IgD-negative memory B cell (primary cell): ENCODE measurements at regions not wholly inside any gene's neighbourhood (a gene's known extent, or its start where the extent isn't known, plus 50 kb on each side); places are given as distances from the start of the nearest gene placed in this dataset.

ENCODE experiments used
- H3K27ac Mint-ChIP-seq, 3 donors: one replicate each; pipeline ENCODE4 v1.8.0; 2020 to 2022; ENCODE audit warnings: mild to moderate bottlenecking in 3 of 3, mixed read lengths in 3 of 3, moderate library complexity in 1 of 3
- H3K27me3 Mint-ChIP-seq: one replicate; pipeline ENCODE4 v1.8.0; 2021; ENCODE audit warnings: mixed read lengths
- H3K36me3 Mint-ChIP-seq: one replicate; pipeline ENCODE4 v1.8.0; 2020; ENCODE audit warnings: mild to moderate bottlenecking, mixed read lengths
- H3K4me1 Mint-ChIP-seq, 3 donors: one replicate each; pipeline ENCODE4 v1.8.0; 2020 to 2022; ENCODE audit warnings: mixed read lengths in 3 of 3, mild to moderate bottlenecking in 1 of 3
- H3K4me3 Mint-ChIP-seq, 4 donors: one replicate each; pipeline ENCODE4 v1.8.0; 2020 to 2022; ENCODE audit warnings: mild to moderate bottlenecking in 4 of 4, mixed read lengths in 4 of 4, moderate library complexity in 3 of 4
- H3K9me3 Mint-ChIP-seq, 3 donors: one replicate each; pipeline ENCODE4 v1.8.0; 2020 to 2021; ENCODE audit warnings: mixed read lengths in 3 of 3, mild to moderate bottlenecking in 1 of 3

DNA sequence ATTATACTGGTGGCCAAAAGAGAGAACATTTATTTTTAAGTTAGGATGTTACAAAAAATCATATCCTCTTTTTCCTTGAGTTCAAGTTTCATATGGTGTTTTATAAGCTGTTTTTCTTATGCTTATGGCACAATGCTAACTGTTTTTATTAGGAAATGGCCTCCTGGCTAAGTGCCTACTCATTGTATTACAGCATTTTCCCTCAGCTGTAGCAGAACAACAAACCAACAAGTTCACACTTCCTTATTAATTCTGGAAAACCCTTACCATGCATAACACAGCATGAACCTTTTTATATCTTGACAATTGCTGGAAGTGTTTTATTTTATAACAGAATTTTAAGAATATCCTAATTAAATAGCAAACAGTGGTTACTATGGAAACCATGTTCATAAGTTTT, 165.8 kb downstream of the GASK1B start:
- Mint-ChIP-seq H3K27ac (no peak overlapping the region), H3K27me3 (no peaks in the 10 kb centered on the region), H3K36me3 (no peaks in the 10 kb centered on the region), H3K9me3 (peaks cover 0 to 3% (median 1%) of the 10 kb centered on the region in 3 donors), H3K4me3 (no peak overlapping the region), H3K4me1 (no peaks in the 10 kb centered on the region)

DNA sequence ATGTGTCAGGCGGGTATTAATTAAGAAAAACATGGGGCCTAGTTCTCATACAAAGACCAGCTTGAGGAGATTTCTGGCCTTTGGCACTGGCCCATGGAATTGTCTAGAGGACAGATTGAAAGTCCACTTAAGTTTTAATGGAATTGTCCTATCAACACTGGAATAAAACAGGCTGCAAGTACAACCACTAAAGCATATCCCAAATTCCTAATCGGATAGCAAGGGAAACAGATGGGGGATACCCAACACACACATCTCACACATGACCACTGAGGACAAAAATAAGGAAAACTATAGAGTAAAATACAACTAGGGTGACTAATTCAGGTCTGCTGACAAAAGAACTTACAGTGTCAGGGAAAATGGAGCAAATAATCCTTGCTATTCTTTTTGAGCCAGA, 167.8 kb downstream of the GASK1B start:
- H3K4me1 Mint-ChIP-seq: no peaks in the 10 kb centered on the region
- no peaks in the 10 kb centered on the region for H3K27me3 Mint-ChIP-seq
- no peak overlapping the region for H3K4me3 Mint-ChIP-seq
- H3K27ac Mint-ChIP-seq: no peak overlapping the region
- peaks cover 0 to 3% (median 1%) of the 10 kb centered on the region in 3 donors for H3K9me3 Mint-ChIP-seq
- H3K36me3 Mint-ChIP-seq: no peaks in the 10 kb centered on the region

DNA sequence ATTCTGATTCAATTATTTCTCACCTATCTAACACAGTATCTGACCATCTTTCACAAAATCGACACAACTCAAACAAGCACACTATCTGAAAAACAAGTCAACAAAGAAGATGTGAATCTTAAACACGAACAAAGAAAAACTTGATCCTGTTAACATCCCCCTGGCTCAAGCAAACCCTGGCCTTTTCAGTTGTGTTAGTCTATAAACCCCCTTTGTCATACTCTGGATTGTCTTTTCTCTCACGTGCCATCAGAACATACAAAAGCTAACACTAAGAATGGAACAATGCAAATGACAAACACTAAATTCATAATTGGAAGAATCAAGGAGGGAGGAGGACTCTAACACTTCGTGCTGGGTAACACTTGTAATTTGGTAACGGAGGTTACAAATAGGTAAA, 168.7 kb downstream of the GASK1B start:
- H3K27me3 Mint-ChIP-seq: no peaks in the 10 kb centered on the region
- H3K4me3 Mint-ChIP-seq: no peak overlapping the region
- H3K4me1 Mint-ChIP-seq: no peaks in the 10 kb centered on the region
- peaks cover 0 to 3% (median 1%) of the 10 kb centered on the region in 3 donors for H3K9me3 Mint-ChIP-seq
- H3K27ac Mint-ChIP-seq: no peak overlapping the region
- H3K36me3 Mint-ChIP-seq: no peaks in the 10 kb centered on the region

DNA sequence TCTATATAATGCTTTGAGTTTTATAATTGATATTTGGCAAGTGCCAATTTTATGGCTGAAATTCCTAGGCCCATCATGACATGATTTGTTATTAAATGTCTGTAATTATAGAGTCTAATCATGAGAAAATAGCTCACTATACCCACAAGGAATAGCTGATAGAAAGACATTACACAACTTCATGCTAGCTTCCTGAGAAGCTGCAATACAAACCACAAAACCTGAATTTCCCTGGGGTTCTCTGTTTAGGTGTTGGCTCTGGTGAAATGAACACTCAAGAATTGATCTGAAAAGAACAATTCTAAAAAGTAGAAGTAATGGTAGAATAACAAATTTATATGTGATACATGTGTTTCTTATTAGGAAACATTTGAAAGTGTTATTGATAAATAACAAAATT, 169.6 kb downstream of the GASK1B start:
- Mint-ChIP-seq H3K27me3 (no peaks in the 10 kb centered on the region), H3K9me3 (no peaks in the 10 kb centered on the region), H3K27ac (no peak overlapping the region), H3K4me3 (no peak overlapping the region), H3K36me3 (no peaks in the 10 kb centered on the region), H3K4me1 (no peaks in the 10 kb centered on the region)

DNA sequence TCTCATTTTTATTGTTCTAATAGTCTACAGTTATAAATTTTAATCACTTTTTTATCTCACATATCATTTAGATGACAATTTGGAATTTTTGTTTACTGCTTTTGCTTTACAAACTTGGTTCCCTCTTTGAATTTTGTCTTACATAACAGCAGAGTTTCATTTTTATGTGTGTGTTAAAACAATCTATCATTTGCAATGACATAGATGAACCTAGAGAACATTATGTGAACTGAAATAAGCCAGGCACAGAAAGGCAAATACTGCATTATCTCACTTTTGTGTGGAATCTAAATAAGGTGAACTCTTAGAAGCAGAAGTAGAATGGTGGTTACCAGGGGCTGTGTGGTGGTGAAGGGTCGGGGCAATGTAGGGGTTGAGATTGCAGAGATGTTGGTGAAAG, 170.7 kb downstream of the GASK1B start:
- Mint-ChIP-seq H3K4me1 (no peaks in the 10 kb centered on the region), H3K9me3 (no peaks in the 10 kb centered on the region), H3K27me3 (no peaks in the 10 kb centered on the region), H3K36me3 (no peaks in the 10 kb centered on the region), H3K27ac (no peak overlapping the region), H3K4me3 (no peak overlapping the region)

DNA sequence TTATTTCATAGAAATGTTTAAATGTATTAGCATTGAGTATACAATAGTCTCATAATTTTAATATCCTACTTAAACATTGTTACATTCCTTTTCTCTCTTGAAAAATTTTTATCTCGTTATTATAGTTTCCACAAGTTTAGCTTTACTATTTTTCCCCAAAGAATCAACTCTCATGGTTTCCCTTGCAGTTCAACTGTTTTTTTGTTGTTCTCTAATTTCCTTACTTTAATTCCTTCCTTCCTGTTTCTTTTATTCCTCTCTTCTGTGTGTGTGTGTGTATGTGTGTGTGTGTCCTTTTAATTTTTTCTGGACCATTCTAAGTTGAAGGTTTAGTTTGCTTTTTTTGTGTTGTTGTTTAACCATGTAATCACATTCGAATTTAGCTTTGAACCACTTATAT, 171.1 kb downstream of the GASK1B start:
- no peaks in the 10 kb centered on the region for H3K36me3 Mint-ChIP-seq
- H3K9me3 Mint-ChIP-seq: no peaks in the 10 kb centered on the region
- no peaks in the 10 kb centered on the region for H3K4me1 Mint-ChIP-seq
- no peak overlapping the region for H3K27ac Mint-ChIP-seq
- H3K4me3 Mint-ChIP-seq: no peak overlapping the region
- H3K27me3 Mint-ChIP-seq: no peaks in the 10 kb centered on the region

DNA sequence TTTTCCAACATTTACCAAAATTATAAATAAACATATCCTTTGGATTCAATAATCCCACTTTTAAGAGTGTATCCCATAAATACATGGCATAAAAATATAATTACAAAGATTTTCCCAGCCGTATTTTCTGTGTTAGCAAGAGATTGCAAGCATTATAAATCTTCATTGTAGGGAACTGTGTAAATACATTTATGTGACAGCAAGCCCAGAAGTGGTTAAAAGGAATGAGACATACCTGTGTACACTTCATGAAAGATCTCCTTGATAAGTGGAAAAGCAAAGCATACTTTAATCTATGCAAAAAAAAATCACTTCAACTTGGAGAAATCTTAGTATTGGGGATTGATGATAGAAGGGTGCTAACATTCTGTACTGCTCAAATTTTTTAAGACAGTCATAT, 173.1 kb downstream of the GASK1B start:
- no peaks in the 10 kb centered on the region for H3K9me3 Mint-ChIP-seq
- H3K36me3 Mint-ChIP-seq: no peaks in the 10 kb centered on the region
- H3K27ac Mint-ChIP-seq: no peak overlapping the region
- no peaks in the 10 kb centered on the region for H3K27me3 Mint-ChIP-seq
- no peak overlapping the region for H3K4me3 Mint-ChIP-seq
- no peaks in the 10 kb centered on the region for H3K4me1 Mint-ChIP-seq

DNA sequence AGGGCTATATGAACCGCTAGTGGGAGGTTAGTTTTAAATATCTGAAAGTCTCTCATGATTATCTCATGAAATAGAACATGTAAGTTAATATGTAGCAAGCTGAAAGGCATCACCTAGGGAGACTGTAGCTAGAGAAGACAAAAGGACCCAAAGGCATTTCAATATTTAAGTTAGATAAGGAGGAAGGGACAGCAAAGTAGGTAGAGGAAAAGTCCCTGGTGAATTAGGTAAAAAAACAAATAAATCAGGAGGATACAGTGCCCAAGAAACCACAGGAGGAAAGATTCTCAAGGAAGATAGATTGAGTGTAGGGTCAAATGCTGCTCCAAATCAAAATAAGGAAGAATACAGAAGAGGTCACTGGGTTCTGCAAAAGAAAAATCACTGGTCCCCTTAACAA, 175.5 kb downstream of the GASK1B start:
- Mint-ChIP-seq H3K4me3 (no peak overlapping the region), H3K4me1 (no peaks in the 10 kb centered on the region), H3K36me3 (no peaks in the 10 kb centered on the region)

DNA sequence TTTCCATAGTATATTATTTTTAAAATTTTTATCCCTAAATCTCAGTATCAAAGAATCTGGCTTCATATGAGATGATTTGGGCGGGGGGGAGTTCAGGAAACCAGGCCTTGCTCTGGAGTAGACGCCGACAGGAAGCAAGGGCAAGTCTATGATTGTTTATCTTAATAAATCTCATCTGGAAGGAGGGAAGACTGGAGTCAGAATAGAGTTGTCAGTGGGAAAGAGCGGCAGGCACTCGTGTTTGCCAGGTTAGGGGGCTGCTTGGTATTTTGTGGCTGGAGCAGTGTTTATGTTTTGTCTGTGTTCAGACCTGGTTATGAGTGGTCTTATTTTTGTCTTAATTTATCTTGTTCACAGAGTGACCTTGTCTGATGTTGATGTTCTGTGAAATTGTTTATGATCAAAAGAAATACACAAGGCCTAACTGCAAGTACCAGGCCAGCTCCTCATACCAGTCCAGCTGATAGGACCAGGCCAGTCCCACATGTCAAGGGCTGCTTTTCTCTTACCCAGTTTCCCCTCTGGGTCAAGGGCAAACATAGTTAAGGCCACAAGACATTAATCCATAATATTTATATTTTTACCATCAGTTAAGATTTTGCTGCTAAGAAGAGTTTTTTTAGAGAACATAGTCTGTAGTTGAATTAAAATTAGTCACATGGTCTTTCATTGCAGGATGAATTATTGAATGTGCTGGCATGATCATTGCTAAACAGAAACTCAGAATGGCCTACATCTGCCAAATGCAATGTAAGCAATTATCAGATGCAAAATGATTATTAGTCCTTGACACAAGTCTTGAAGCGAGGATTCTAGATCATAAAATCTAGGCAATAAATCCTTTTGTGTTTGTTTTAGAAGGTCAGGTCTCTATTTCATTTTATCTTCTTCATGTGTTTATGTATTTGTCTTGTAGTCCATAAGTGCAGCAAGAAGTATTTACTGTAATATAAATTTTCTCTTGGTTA, 176.5 kb downstream of the GASK1B start:
- no peak overlapping the region for H3K27ac Mint-ChIP-seq
- no peak overlapping the region for H3K4me3 Mint-ChIP-seq
- no peaks in the 10 kb centered on the region for H3K4me1 Mint-ChIP-seq
- H3K27me3 Mint-ChIP-seq: no peaks in the 10 kb centered on the region
- no peaks in the 10 kb centered on the region for H3K9me3 Mint-ChIP-seq
- H3K36me3 Mint-ChIP-seq: no peaks in the 10 kb centered on the region

More for the DNA sequence above, 175.5 kb downstream of the GASK1B start:
- no peaks in the 10 kb centered on the region for H3K9me3 Mint-ChIP-seq
- peak overlapping the region in 1 of 3 donors; percentile 51 for H3K27ac Mint-ChIP-seq
- H3K27me3 Mint-ChIP-seq: no peaks in the 10 kb centered on the region

DNA sequence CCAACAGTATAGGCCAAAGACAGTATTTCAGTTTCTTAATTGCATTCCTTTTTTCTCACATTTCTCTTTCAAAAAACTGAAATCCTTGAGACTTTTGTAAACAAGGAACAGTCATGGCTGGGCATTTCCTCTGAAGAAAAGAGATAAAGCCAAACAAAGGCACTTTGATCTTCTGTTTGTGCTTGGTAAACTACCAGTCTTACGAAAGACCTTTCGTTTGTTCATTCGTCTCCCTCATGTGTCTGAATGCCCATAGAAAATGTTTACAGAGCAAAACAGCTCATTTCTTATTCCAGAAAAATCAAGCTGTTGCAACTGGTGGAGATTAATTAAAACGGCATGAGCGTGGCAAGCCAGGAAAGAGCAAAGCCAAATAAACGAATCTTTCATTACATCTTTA, 178.0 kb downstream of the GASK1B start:
- no peaks in the 10 kb centered on the region for H3K36me3 Mint-ChIP-seq
- no peaks in the 10 kb centered on the region for H3K4me1 Mint-ChIP-seq
- H3K27me3 Mint-ChIP-seq: no peaks in the 10 kb centered on the region
- H3K4me3 Mint-ChIP-seq: no peak overlapping the region
- H3K27ac Mint-ChIP-seq: no peak overlapping the region
- no peaks in the 10 kb centered on the region for H3K9me3 Mint-ChIP-seq

DNA sequence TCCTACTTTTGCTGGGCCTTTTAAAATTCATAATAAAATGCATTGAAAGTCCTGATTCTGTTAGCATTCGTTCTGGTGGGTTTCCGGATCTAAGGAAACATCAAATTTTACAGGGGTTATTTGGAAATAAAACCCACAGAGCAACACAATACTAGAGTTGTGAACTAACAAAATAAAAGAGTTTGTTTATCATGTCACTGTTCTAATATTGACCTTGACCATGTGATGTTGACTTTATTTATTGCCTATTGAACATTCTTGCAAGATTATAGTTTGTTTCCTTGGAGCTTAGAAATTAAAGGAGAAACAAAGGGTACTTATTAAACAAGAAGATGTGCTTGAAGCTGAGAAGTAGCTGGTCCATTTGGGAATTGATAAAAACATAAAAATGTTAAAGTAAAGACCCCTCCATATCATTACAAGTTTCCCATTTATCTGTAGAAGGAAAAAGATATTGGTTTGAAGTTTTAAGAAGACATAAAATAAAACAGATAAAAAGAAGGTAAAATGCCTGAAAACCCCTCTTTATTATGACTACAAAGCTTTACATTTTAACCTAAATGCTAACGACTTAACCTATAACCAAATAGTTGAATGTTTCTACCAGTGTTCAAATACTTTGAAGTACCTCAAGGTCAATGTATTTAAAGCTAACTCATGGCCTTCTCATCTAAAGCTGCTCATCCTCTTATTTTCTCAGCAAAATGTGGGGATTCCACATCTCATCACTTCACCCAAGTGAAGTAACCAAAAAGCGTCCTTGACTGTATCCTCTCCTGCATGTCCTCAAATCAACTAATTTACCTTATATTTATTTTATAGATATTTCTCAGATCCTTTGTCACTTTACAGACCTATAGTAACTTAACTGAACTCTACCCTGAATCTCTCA, 179.6 kb downstream of the GASK1B start:
- Mint-ChIP-seq H3K4me3 (no peak overlapping the region), H3K27me3 (no peaks in the 10 kb centered on the region), H3K9me3 (no peaks in the 10 kb centered on the region), H3K36me3 (no peaks in the 10 kb centered on the region), H3K4me1 (no peaks in the 10 kb centered on the region), H3K27ac (no peak overlapping the region)

DNA sequence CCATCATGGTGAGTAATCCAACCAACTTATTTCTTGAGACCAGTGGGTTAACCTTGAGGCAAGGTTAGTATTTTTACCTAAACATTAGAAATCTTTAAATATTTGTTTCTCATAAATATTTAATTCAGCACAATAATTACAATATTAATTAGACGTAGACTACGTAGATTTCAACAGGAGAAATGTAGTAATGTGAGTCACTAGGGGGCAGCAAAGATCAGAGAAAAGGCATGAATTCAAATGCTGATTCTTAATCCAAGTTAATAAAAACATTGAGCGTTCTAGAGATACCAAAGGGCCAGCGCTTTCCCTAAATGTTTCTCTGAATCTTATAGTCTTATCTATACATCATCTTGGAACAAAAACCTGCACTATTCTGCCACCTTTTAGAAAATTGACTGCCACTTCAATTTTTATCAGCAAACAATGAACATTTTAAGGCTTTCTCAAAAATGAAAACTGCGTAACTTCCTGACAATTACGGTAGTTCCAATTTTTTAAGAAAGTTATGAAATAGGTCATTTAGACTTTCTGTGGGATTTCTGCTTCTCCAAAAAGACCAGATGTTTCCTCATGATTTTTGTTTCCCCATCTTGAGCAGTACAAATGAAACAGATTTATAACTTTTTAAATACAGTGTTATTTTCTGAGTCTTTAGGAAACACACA, 180.7 kb downstream of the GASK1B start:
- no peaks in the 10 kb centered on the region for H3K9me3 Mint-ChIP-seq
- H3K27me3 Mint-ChIP-seq: no peaks in the 10 kb centered on the region
- no peaks in the 10 kb centered on the region for H3K36me3 Mint-ChIP-seq

DNA sequence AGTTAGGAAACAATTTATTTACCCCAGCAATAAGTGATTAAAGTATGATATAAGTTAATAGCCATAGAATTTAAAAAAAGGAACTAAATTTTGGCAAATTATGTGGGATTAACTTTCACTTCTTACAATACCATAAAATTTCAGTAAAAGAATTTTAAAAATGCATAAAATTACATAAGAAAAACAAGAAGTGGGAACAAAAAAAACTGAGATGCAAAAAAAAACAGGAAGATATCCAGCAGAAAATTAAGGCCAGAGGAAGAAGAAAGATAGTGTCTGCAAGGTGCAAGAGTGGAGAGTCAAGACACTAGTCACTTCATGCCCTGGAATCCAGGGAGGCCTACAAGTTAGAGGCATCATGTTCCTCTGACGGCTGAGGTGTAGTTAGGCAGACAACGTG, 184.2 kb downstream of the GASK1B start:
- H3K4me1 Mint-ChIP-seq: no peaks in the 10 kb centered on the region
- H3K27ac Mint-ChIP-seq: no peak overlapping the region
- peaks cover 0 to 3% (median 0%) of the 10 kb centered on the region in 3 donors for H3K9me3 Mint-ChIP-seq
- no peaks in the 10 kb centered on the region for H3K27me3 Mint-ChIP-seq
- H3K36me3 Mint-ChIP-seq: no peaks in the 10 kb centered on the region
- H3K4me3 Mint-ChIP-seq: no peak overlapping the region

More for the DNA sequence above, 180.7 kb downstream of the GASK1B start:
- Mint-ChIP-seq H3K4me1 (no peaks in the 10 kb centered on the region), H3K4me3 (no peak overlapping the region), H3K27ac (no peak overlapping the region)

DNA sequence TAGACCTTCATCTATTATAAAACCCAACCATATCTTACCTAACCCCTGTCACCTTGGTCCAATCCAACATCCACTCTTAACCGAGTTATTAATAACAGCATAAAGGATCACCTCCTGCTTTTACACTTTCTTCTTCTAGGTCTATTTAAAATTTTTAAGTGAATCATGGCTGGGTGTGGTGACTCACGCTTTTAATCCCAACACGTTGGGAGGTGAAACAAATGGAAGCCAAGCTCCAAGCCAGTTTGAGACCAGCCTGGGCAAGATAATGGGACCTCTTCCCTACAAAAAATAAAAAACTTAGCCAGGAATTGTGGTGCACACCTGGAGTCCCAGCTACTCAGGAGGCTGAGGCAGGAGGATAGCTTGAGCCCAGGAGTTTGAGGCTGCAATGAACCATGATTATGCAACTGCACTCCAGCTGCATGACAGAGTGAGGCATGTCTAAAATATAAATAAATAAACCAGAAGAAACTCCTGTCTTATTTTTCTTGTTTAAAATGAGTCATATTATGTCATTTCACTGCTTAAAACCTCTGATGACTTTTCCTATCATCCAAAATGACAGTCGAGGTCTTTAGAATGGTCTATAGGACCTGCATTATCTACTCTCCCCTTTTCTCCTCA, 188.4 kb downstream of the GASK1B start:
- Mint-ChIP-seq H3K4me1 (no peaks in the 10 kb centered on the region), H3K9me3 (peaks cover 0 to 3% (median 0%) of the 10 kb centered on the region in 3 donors), H3K27me3 (no peaks in the 10 kb centered on the region), H3K4me3 (no peak overlapping the region), H3K27ac (no peak overlapping the region), H3K36me3 (no peaks in the 10 kb centered on the region)
